ENCODE measurements at regions not wholly inside any gene's neighbourhood (a gene's known extent, or its start where the extent isn't known, plus 50 kb on each side); places are given as distances from the start of the nearest gene placed in this dataset.

GRCh38 chr17:27230996-27231395 lies 62.9 kb upstream of the WSB1 start:
- intact Hi-C loops (cut with DNase I), result loop anchor here (10.0 kb wide), 1 partner anchor 374 kb away; no protein-coding TSS in a partner anchor
- 64 to 89% methylated on average over 8 of the region's 8 CpGs for WGBS, 2 donors
- Histone ChIP-seq H3K27me3 (no peaks in the 10 kb centered on the region), H3K9me3 (no peaks in the 10 kb centered on the region), H3K4me3 (no peak overlapping the region), H3K4me1 (no peaks in the 10 kb centered on the region), H3K36me3 (replicated peaks in 1 of 2; ENCODE audit: insufficient read depth in 1 of 2, low read depth in 2 of 2) (no peaks in the 10 kb centered on the region), H3K27ac (no peak overlapping the region)
- TF ChIP-seq CTCF (IDR thresholded peaks at IDR 0.05) (no peak), POLR2A (IDR thresholded peaks at IDR 0.05) (no peak)
- ATAC-seq, result no peak
- no peak for DNase-seq

- no peak overlapping the region for H3K4me3 ChIP-seq
- DNase-seq (no peak), ATAC-seq (no peak)
- no peaks in the 10 kb centered on the region for H3K36me3 ChIP-seq (replicated peaks in 1 of 2; ENCODE audit: insufficient read depth in 1 of 2, low read depth in 2 of 2)
- WGBS, 2 donors, result 64 to 83% methylated on average over 5 of the region's 5 CpGs
- TF ChIP-seq CTCF (IDR thresholded peaks at IDR 0.05) (no peak), POLR2A (IDR thresholded peaks at IDR 0.05) (no peak)
- intact Hi-C loops (cut with DNase I), result loop anchor here (10.0 kb wide), 1 partner anchor 372 kb away; no protein-coding TSS in a partner anchor
- no peak overlapping the region for H3K27ac ChIP-seq
- H3K27me3 ChIP-seq, result no peaks in the 10 kb centered on the region
- H3K4me1 ChIP-seq, result peaks cover 6% of the 10 kb centered on the region
- H3K9me3 ChIP-seq, result no peaks in the 10 kb centered on the region
These were observed 61.6 kb upstream of the WSB1 start for GRCh38 chr17:27232328-27232727.

- Histone ChIP-seq H3K27me3 (no peaks in the 10 kb centered on the region), H3K4me3 (no peak overlapping the region), H3K27ac (no peak overlapping the region), H3K4me1 (peaks cover 6% of the 10 kb centered on the region), H3K9me3 (no peaks in the 10 kb centered on the region), H3K36me3 (replicated peaks in 1 of 2; ENCODE audit: insufficient read depth in 1 of 2, low read depth in 2 of 2) (no peaks in the 10 kb centered on the region)
- no peak for TF ChIP-seq POLR2A (IDR thresholded peaks at IDR 0.05)
- TF ChIP-seq CTCF (IDR thresholded peaks at IDR 0.05), result no peak
- 65 to 82% methylated on average over 3 of the region's 3 CpGs for WGBS, 2 donors
- DNase-seq (no peak), ATAC-seq (no peak)
- intact Hi-C loops (cut with DNase I), result loop anchor here (10.0 kb wide), 1 partner anchor 372 kb away; no protein-coding TSS in a partner anchor
These were observed 60.9 kb upstream of the WSB1 start for GRCh38 chr17:27233059-27233458.

GRCh38 chr17:27233776-27234175 lies 60.1 kb upstream of the WSB1 start:
- H3K27ac ChIP-seq, result no peak overlapping the region
- H3K9me3 ChIP-seq, result no peaks in the 10 kb centered on the region
- DNase-seq (no peak), ATAC-seq (no peak)
- no peaks in the 10 kb centered on the region for H3K27me3 ChIP-seq
- no peaks in the 10 kb centered on the region for H3K36me3 ChIP-seq (replicated peaks in 1 of 2; ENCODE audit: insufficient read depth in 1 of 2, low read depth in 2 of 2)
- 45 to 46% methylated on average over 5 of the region's 5 CpGs for WGBS, 2 donors
- no peak for TF ChIP-seq POLR2A (IDR thresholded peaks at IDR 0.05)
- no peak for TF ChIP-seq CTCF (IDR thresholded peaks at IDR 0.05)
- H3K4me1 ChIP-seq, result peaks cover 6% of the 10 kb centered on the region
- H3K4me3 ChIP-seq, result no peak overlapping the region
- intact Hi-C loops (cut with DNase I), result loop anchor here (10.0 kb wide), 1 partner anchor 371 kb away; no protein-coding TSS in a partner anchor

- peak; percentile 89 for ATAC-seq
- H3K4me1 ChIP-seq, result peaks cover 12% of the 10 kb centered on the region
- intact Hi-C loops (cut with DNase I), result loop anchor here (10.0 kb wide), 1 partner anchor 368 kb away; no protein-coding TSS in a partner anchor
- no peak overlapping the region for H3K27ac ChIP-seq
- TF ChIP-seq POLR2A (IDR thresholded peaks at IDR 0.05) (no peak), CTCF (IDR thresholded peaks at IDR 0.05) (peak; percentile 72 to 97 (median 91))
- H3K9me3 ChIP-seq, result no peaks in the 10 kb centered on the region
- H3K4me3 ChIP-seq, result no peak overlapping the region
- H3K36me3 ChIP-seq (replicated peaks in 1 of 2; ENCODE audit: insufficient read depth in 1 of 2, low read depth in 2 of 2), result no peaks in the 10 kb centered on the region
- peak; percentile 84 to 91 (median 88) for DNase-seq
- WGBS, 2 donors, result 54 to 59% methylated on average over 3 of the region's 3 CpGs
- no peaks in the 10 kb centered on the region for H3K27me3 ChIP-seq
These were observed 57.1 kb upstream of the WSB1 start for GRCh38 chr17:27236717-27237315.

Measured in body of pancreas (tissue), 4 donors.